Hepatocyte (in vitro differentiated cells): ENCODE measurements at regions not wholly inside any gene's neighbourhood (a gene's known extent, or its start where the extent isn't known, plus 50 kb on each side); places are given as distances from the start of the nearest gene placed in this dataset.
"Not testable (repeated sequence)": the region's sequence is repeated elsewhere in the genome, so short reads cannot be mapped to it uniquely, and the experiment has no call there.

Source experiments
- DNase-seq: peaks from one replicate; pipeline ENCODE4 v3.0.0-alpha.2; 2016; ENCODE audit warnings: low spot score
- H2AFZ ChIP-seq: fragments of 200-600 bp; sonication (generic); 2 replicates; pipeline ENCODE4 v1.6.0; 2016; ENCODE audit warnings: antibody characterized with exemption, mild to moderate bottlenecking
- H3K27ac ChIP-seq: fragments of 200-600 bp; sonication (generic); 2 replicates; pipeline ENCODE4 v1.5.1; 2016; ENCODE audit warnings: mild to moderate bottlenecking
- H3K27me3 ChIP-seq: fragments of 200-600 bp; sonication (generic); 2 replicates; pipeline ENCODE4 v1.6.1; 2016
- H3K36me3 ChIP-seq: fragments of 200-600 bp; sonication (generic); replicated peaks from 2 replicates; pipeline ENCODE4 v1.5.1; 2016; ENCODE audit warnings: low read depth; ENCODE audit not compliant: insufficient read depth
- H3K4me1 ChIP-seq: fragments of 200-600 bp; sonication (generic); 2 replicates; pipeline ENCODE4 v1.5.1; 2016; ENCODE audit warnings: mild to moderate bottlenecking, moderate library complexity; ENCODE audit not compliant: insufficient read depth
- H3K4me2 ChIP-seq: fragments of 200-600 bp; sonication (generic); 2 replicates; pipeline ENCODE4 v1.6.0; 2016
- H3K4me3 ChIP-seq: fragments of 200-600 bp; sonication (generic); 2 replicates; pipeline ENCODE4 v1.5.1; 2016; ENCODE audit warnings: mild to moderate bottlenecking
- H3K79me2 ChIP-seq: fragments of 200-600 bp; sonication (generic); 2 replicates; pipeline ENCODE4 v1.6.0; 2017; ENCODE audit warnings: mild to moderate bottlenecking
- H3K9me2 ChIP-seq: fragments of 200-600 bp; sonication (generic); replicated peaks from 2 replicates; pipeline ENCODE4 v1.6.0; 2017; ENCODE audit warnings: mild to moderate bottlenecking; ENCODE audit not compliant: insufficient read depth
- H3K9me3 ChIP-seq: fragments of 200-600 bp; sonication (generic); 2 replicates; pipeline ENCODE4 v1.5.1; 2016; ENCODE audit warnings: low read depth, mild to moderate bottlenecking
- H4K20me1 ChIP-seq: fragments of 200-600 bp; sonication (generic); 2 replicates; pipeline ENCODE4 v1.6.0; 2016; ENCODE audit warnings: mild to moderate bottlenecking; ENCODE audit not compliant: insufficient read depth, poor library complexity, severe bottlenecking
- CTCF ChIP-seq: fragments of 200-600 bp; sonication (generic); IDR thresholded peaks from 2 replicates; pipeline ENCODE4 v1.5.1; 2016; ENCODE audit warnings: antibody characterized with exemption, mild to moderate bottlenecking; ENCODE audit not compliant: poor library complexity
- EZH2 ChIP-seq: fragments of 200-600 bp; sonication (generic); IDR thresholded peaks from 2 replicates; pipeline ENCODE4 v1.6.1; 2016; ENCODE audit warnings: antibody characterized with exemption, mild to moderate bottlenecking, borderline replicate concordance
- EZH2phosphoT487 ChIP-seq: fragments of 200-600 bp; sonication (generic); IDR thresholded peaks from one replicate; pipeline ENCODE4 v1.6.1; 2018; ENCODE audit warnings: antibody characterized with exemption, mild to moderate bottlenecking, low read depth, moderate library complexity; ENCODE audit not compliant: unreplicated experiment, severe bottlenecking
- WGBS: methylation state at CpG from one replicate; pipeline ENCODE4 v1.1.6; 2016; ENCODE audit warnings: low lambda C conversion rate; ENCODE audit errors: missing lambda C conversion rate; 5-methylcytosine and 5-hydroxymethylcytosine counted together

GRCh38 chrX:45566456-45566855 lies 365.8 kb upstream of the DIPK2B start:
- no peaks in the 10 kb centered on the region for H3K9me3 ChIP-seq
- 89% methylated on average over 2 of the region's 2 CpGs for WGBS
- no peaks in the 10 kb centered on the region for H4K20me1 ChIP-seq
- H3K4me3 ChIP-seq: no peak overlapping the region
- H3K27ac ChIP-seq: no peak overlapping the region
- no peak overlapping the region for H2AFZ ChIP-seq
- no peaks in the 10 kb centered on the region for H3K36me3 ChIP-seq
- DNase-seq: no peak
- no peaks in the 10 kb centered on the region for H3K9me2 ChIP-seq
- H3K79me2 ChIP-seq: no peaks in the 10 kb centered on the region
- TF ChIP-seq EZH2phosphoT487: no peak
- TF ChIP-seq CTCF: no peak
- no peak for TF ChIP-seq EZH2
- H3K4me2 ChIP-seq: no peak overlapping the region
- H3K27me3 ChIP-seq: no peaks in the 10 kb centered on the region
- H3K4me1 ChIP-seq: no peaks in the 10 kb centered on the region

GRCh38 chrX:45557387-45557786 lies 356.7 kb upstream of the DIPK2B start:
- Histone ChIP-seq H3K27me3 (no peaks in the 10 kb centered on the region), H4K20me1 (no peaks in the 10 kb centered on the region), H3K36me3 (no peaks in the 10 kb centered on the region), H3K79me2 (no peaks in the 10 kb centered on the region), H3K9me3 (no peaks in the 10 kb centered on the region), H2AFZ (no peak overlapping the region), H3K4me1 (no peaks in the 10 kb centered on the region), H3K9me2 (no peaks in the 10 kb centered on the region), H3K4me3 (no peak overlapping the region), H3K4me2 (no peak overlapping the region), H3K27ac (no peak overlapping the region)
- TF ChIP-seq CTCF: no peak
- TF ChIP-seq EZH2phosphoT487: no peak
- no peak for TF ChIP-seq EZH2
- WGBS: 57% methylated on average over 2 of the region's 2 CpGs
- DNase-seq: no peak

- H3K27me3 ChIP-seq: no peaks in the 10 kb centered on the region
- DNase-seq: no peak
- no peak overlapping the region for H2AFZ ChIP-seq
- H3K79me2 ChIP-seq: no peaks in the 10 kb centered on the region
- H3K36me3 ChIP-seq: no peaks in the 10 kb centered on the region
- WGBS: 64% methylated on average over 1 of the region's 1 CpG
- H3K4me3 ChIP-seq: no peak overlapping the region
- no peak overlapping the region for H3K27ac ChIP-seq
- no peaks in the 10 kb centered on the region for H3K9me2 ChIP-seq
- H3K9me3 ChIP-seq: no peaks in the 10 kb centered on the region
- H3K4me1 ChIP-seq: no peaks in the 10 kb centered on the region
- no peak overlapping the region for H3K4me2 ChIP-seq
- H4K20me1 ChIP-seq: no peaks in the 10 kb centered on the region
- TF ChIP-seq EZH2: no peak
- no peak for TF ChIP-seq CTCF
- no peak for TF ChIP-seq EZH2phosphoT487
Measured at GRCh38 chrX:45554736-45555135, 354.1 kb upstream of the DIPK2B start.

- Histone ChIP-seq H3K27ac (no peak overlapping the region), H4K20me1 (no peaks in the 10 kb centered on the region), H3K4me1 (no peaks in the 10 kb centered on the region), H3K9me3 (no peaks in the 10 kb centered on the region), H3K79me2 (no peaks in the 10 kb centered on the region), H3K36me3 (no peaks in the 10 kb centered on the region), H3K4me2 (no peak overlapping the region), H2AFZ (no peak overlapping the region), H3K4me3 (no peak overlapping the region), H3K9me2 (no peaks in the 10 kb centered on the region), H3K27me3 (no peaks in the 10 kb centered on the region)
- TF ChIP-seq EZH2phosphoT487: no peak
- TF ChIP-seq EZH2: no peak
- TF ChIP-seq CTCF: no peak
- no peak for DNase-seq
- WGBS: 47% methylated on average over 1 of the region's 1 CpG
Measured at GRCh38 chrX:45553417-45553816, 352.7 kb upstream of the DIPK2B start.

- not testable (repeated sequence) for H3K36me3 ChIP-seq, H4K20me1 ChIP-seq, H3K79me2 ChIP-seq, H2AFZ ChIP-seq, DNase-seq, H3K27me3 ChIP-seq, H3K4me3 ChIP-seq, H3K27ac ChIP-seq, H3K9me3 ChIP-seq, H3K4me1 ChIP-seq, H3K9me2 ChIP-seq, H3K4me2 ChIP-seq
Measured at GRCh38 chrX:45546697-45547096, 346.0 kb upstream of the DIPK2B start.
